GM10266 (cell line): ENCODE measurements at regions not wholly inside any gene's neighbourhood (a gene's known extent, or its start where the extent isn't known, plus 50 kb on each side); places are given as distances from the start of the nearest gene placed in this dataset.

Source experiments
- DNase-seq: peaks from one replicate; pipeline ENCODE4 v3.0.0; 2012; ENCODE audit errors: extremely low spot score
- CTCF ChIP-seq: IDR thresholded peaks from 2 replicates; pipeline ENCODE4 v1.5.1; 2012; ENCODE audit warnings: mild to moderate bottlenecking, low read depth; ENCODE audit not compliant: control insufficient read depth, insufficient read depth; ENCODE audit errors: missing control alignments

- DNase-seq, result no peak
- TF ChIP-seq CTCF, result no peak
Measured at GRCh38 chr1:94345148-94345721, 73.0 kb upstream of the ABCD3 start.

- DNase-seq, result no peak
- TF ChIP-seq CTCF, result no peak
Measured at GRCh38 chr1:94342416-94342815, 75.8 kb upstream of the ABCD3 start.

GRCh38 chr1:94339206-94339927 lies 78.8 kb upstream of the ABCD3 start:
- no peak for TF ChIP-seq CTCF
- no peak for DNase-seq

GRCh38 chr1:94336991-94337390 lies 81.2 kb upstream of the ABCD3 start:
- TF ChIP-seq CTCF, result no peak
- DNase-seq, result no peak

GRCh38 chr1:94335950-94336349 lies 82.2 kb upstream of the ABCD3 start:
- DNase-seq, result peak; percentile 33
- peak; percentile 74 for TF ChIP-seq CTCF

- no peak for DNase-seq
- TF ChIP-seq CTCF, result no peak
Measured at GRCh38 chr1:94335447-94335846, 82.7 kb upstream of the ABCD3 start.

GRCh38 chr1:94334764-94335163 lies 83.4 kb upstream of the ABCD3 start:
- TF ChIP-seq CTCF, result no peak
- DNase-seq, result no peak
